K562 (cell line): ENCODE measurements at regions not wholly inside any gene's neighbourhood (a gene's known extent, or its start where the extent isn't known, plus 50 kb on each side); places are given as distances from the start of the nearest gene placed in this dataset.

Source experiments
- ATAC-seq: fragments of 200-7000 bp; cut with Tn5 transposase; 3 replicates; pipeline ENCODE4 v1.9.1; 2020; ENCODE audit warnings: moderate library complexity
- BruUV-seq: library from RNA; stranded (reverse); fragments of 400-500 nt; replicated peaks from 2 replicates; lab custom pipeline; 2021; lab: Mats Ljungman, UMichigan
- CTCF ChIA-PET: fragments of 300-600 bp; formaldehyde crosslinking; extraction: SDS; loops from one replicate; lab custom pipeline; 2021; ENCODE audit warnings: low intra/inter-chr PET ratio; lab: Yijun Ruan, JAX
- POLR2A ChIA-PET: fragments of 300-600, 350-650 bp; sonication (Branson Sonifier 250); formaldehyde crosslinking; extraction: SDS; loops from one replicate; lab custom pipeline; 2021; ENCODE audit warnings: antibody characterized with exemption, inconsistent platforms; lab: Yijun Ruan, JAX
- DNase-seq, 4 experiments: peaks; one replicate each; pipeline versions ENCODE4 v3.0.0 to v3.0.0-alpha.2; 2011 to 2018; ENCODE audit warnings: low spot score in 3 of 4, mixed read lengths in 3 of 4; ENCODE audit errors: extremely low read depth in 1 of 4
- FAIRE-seq: peaks from 2 replicates; lab custom pipeline; 2011; peaks lifted over from hg19 to GRCh38; lab: Jason Lieb, UNC
- H2AFZ ChIP-seq: 2 replicates; pipeline ENCODE4 v1.6.0; 2011; ENCODE audit warnings: low read depth, low read length, control low read depth, inconsistent platforms
- H3K27ac ChIP-seq: fragments of 200-600 bp; 3 replicates; pipeline ENCODE4 v1.8.0; 2011; ENCODE audit warnings: low read depth, mild to moderate bottlenecking, control low read depth, inconsistent platforms, low read length, moderate library complexity, mixed read lengths; ENCODE audit errors: extremely low read depth
- H3K27me3 ChIP-seq, 2 experiments: fragments of 300-600 bp in 1 of 2; 2 replicates in 1 of 2; 3 replicates in 1 of 2; pipeline versions ENCODE4 v1.6.0 to v1.8.0; 2011; ENCODE audit warnings: inconsistent platforms in 2 of 2, low read length in 2 of 2, mild to moderate bottlenecking in 1 of 2, mixed read lengths in 1 of 2, moderate library complexity in 1 of 2; ENCODE audit not compliant: control insufficient read depth in 2 of 2, insufficient read depth in 2 of 2
- H3K36me3 ChIP-seq: fragments of 300-600 bp; 3 replicates; pipeline ENCODE4 v1.8.0; 2011; ENCODE audit warnings: mild to moderate bottlenecking, low read length, inconsistent platforms; ENCODE audit not compliant: control insufficient read depth, insufficient read depth
- H3K4me1 ChIP-seq, 2 experiments: fragments of 200-600 bp in 1 of 2; replicated peaks in 1 of 2; 2 replicates in 1 of 2; 3 replicates in 1 of 2; pipeline versions ENCODE4 v1.5.1 to v1.8.0; 2011; ENCODE audit warnings: inconsistent platforms in 2 of 2, low read length in 2 of 2, mild to moderate bottlenecking in 1 of 2, mixed read lengths in 1 of 2, moderate library complexity in 1 of 2; ENCODE audit not compliant: control insufficient read depth in 2 of 2, insufficient read depth in 2 of 2
- H3K4me2 ChIP-seq: 2 replicates; pipeline ENCODE4 v1.6.1; 2011; ENCODE audit warnings: low read length, control low read depth, inconsistent platforms, mixed read lengths; ENCODE audit not compliant: insufficient read depth
- H3K4me3 ChIP-seq: fragments of 200-600 bp; sonication (generic), shearing (Covaris generic); 2 replicates; pipeline ENCODE4 v1.5.1; 2016; ENCODE audit warnings: control low read depth, inconsistent platforms
- H3K79me2 ChIP-seq: fragments of 200-600 bp; 3 replicates; pipeline ENCODE4 v1.8.0; 2011; ENCODE audit warnings: low read length, inconsistent platforms; ENCODE audit not compliant: control insufficient read depth, insufficient read depth
- H3K9ac ChIP-seq, 2 experiments: 2 replicates each; pipeline versions ENCODE4 v1.6.0 to v1.6.1; 2011; ENCODE audit warnings: low read depth in 2 of 2, low read length in 2 of 2, control low read depth in 1 of 2, inconsistent platforms in 1 of 2, mild to moderate bottlenecking in 1 of 2, mixed read lengths in 1 of 2; ENCODE audit not compliant: insufficient read depth in 1 of 2
- H3K9me1 ChIP-seq: one replicate; pipeline ENCODE4 v1.6.0; 2011; ENCODE audit warnings: inconsistent platforms, mild to moderate bottlenecking, low read length, moderate library complexity; ENCODE audit not compliant: control insufficient read depth, insufficient read depth
- H3K9me3 ChIP-seq: replicated peaks from 2 replicates; pipeline ENCODE4 v1.5.1; 2011; ENCODE audit warnings: low read depth, low read length, inconsistent platforms; ENCODE audit not compliant: control insufficient read depth, insufficient read depth
- H4K20me1 ChIP-seq: replicated peaks from 2 replicates; pipeline ENCODE4 v1.6.1; 2011; ENCODE audit warnings: low read length, inconsistent platforms, mixed read lengths; ENCODE audit not compliant: control insufficient read depth, insufficient read depth
- BRF1 ChIP-seq: IDR thresholded peaks from 3 replicates; pipeline ENCODE4 v1.6.1; 2011; ENCODE audit warnings: borderline replicate concordance, mild to moderate bottlenecking; ENCODE audit not compliant: insufficient read length; ENCODE audit errors: extremely low read depth
- CBX1 ChIP-seq: sonication (generic); IDR thresholded peaks from 2 replicates; pipeline ENCODE4 v1.6.1; 2016; ENCODE audit warnings: antibody characterized with exemption, low read depth, mild to moderate bottlenecking
- CHD2 ChIP-seq: IDR thresholded peaks from 2 replicates; pipeline ENCODE4 v1.6.1; 2011; ENCODE audit warnings: low read depth, low read length
- KAT2B ChIP-seq: IDR thresholded peaks from one replicate; pipeline ENCODE4 v1.6.1; 2012; ENCODE audit warnings: low read depth, mild to moderate bottlenecking, control low read depth, inconsistent platforms, low read length, moderate library complexity
- RBM15 ChIP-seq: fragments of 200-400 bp; formaldehyde crosslinking; IDR thresholded peaks from 2 replicates; pipeline ENCODE4 v1.6.1; 2018; ENCODE audit warnings: mild to moderate bottlenecking, low read length, moderate library complexity; ENCODE audit not compliant: insufficient read depth
- TRIM24 ChIP-seq, 2 experiments: fragments of 450-650 bp; IDR thresholded peaks; 2 replicates each; pipeline ENCODE4 v1.6.1; 2016
- ZFP91 ChIP-seq: sonication (generic); formaldehyde crosslinking; IDR thresholded peaks from 2 replicates; pipeline ENCODE4 v1.8.0; 2022; ENCODE audit warnings: mild to moderate bottlenecking, missing genetic modification reagents
- ZNF518B ChIP-seq: fragments of 250-450 bp; sonication (Bioruptor Pico); IDR thresholded peaks from 2 replicates; pipeline ENCODE4 v1.5.0; 2021; ENCODE audit warnings: mild to moderate bottlenecking, moderate library complexity
- ZNF717 ChIP-seq: fragments of 250-450 bp; sonication (Bioruptor Pico); IDR thresholded peaks from 2 replicates; pipeline ENCODE4 v1.5.0; 2021
- ZNF77 ChIP-seq: fragments of 250-450 bp; sonication (Bioruptor Pico); IDR thresholded peaks from 2 replicates; pipeline ENCODE4 v1.5.0; 2020
- WGBS: fragments of 100-300 bp; shearing (Covaris generic); methylation state at CpG from one replicate; pipeline ENCODE4 v1.1.6; 2016; ENCODE audit warnings: low coverage, mixed read lengths; ENCODE audit not compliant: insufficient coverage; ENCODE audit errors: missing lambda C conversion rate; 5-methylcytosine and 5-hydroxymethylcytosine counted together
- in situ Hi-C: fragments of 300-500 bp; cut with MboI; formaldehyde crosslinking; loops from 4 replicates; pipeline ENCODE4 v1.15.0; 2018; ENCODE audit warnings: inconsistent platforms, mixed read lengths
- intact Hi-C: fragments of 100-400 bp; cut with micrococcal nuclease; formaldehyde crosslinking; loops from 2 replicates; pipeline ENCODE4 v1.14.2; 2022

GRCh38 chr17:13302419-13302818 lies 284.6 kb upstream of the ELAC2 start:
- no peak overlapping the region for H3K4me3 ChIP-seq
- no peaks in the 10 kb centered on the region for H3K9me1 ChIP-seq
- 0% methylated on average over 3 of the region's 3 CpGs for WGBS
- H3K4me1 ChIP-seq, result no peaks in the 10 kb centered on the region
- intact Hi-C loops (loop anchor here (10.0 kb wide), 1 partner anchor 622 kb away; no protein-coding TSS in a partner anchor), in situ Hi-C loops (no loop called here)
- FAIRE-seq (no peak), DNase-seq (no peak), ATAC-seq (no peak)
- no peak overlapping the region for H3K4me2 ChIP-seq
- BruUV-seq, result no TSS peak
- H3K79me2 ChIP-seq, result no peaks in the 10 kb centered on the region
- no peaks in the 10 kb centered on the region for H4K20me1 ChIP-seq
- no peak for TF ChIP-seq CBX1
- ChIA-PET POLR2A (no interaction called here), CTCF (no interaction called here)
- no peak overlapping the region for H2AFZ ChIP-seq
- no peak overlapping the region for H3K9ac ChIP-seq
- no peaks in the 10 kb centered on the region for H3K36me3 ChIP-seq
- H3K9me3 ChIP-seq, result no peaks in the 10 kb centered on the region
- no peaks in the 10 kb centered on the region for H3K27me3 ChIP-seq
- H3K27ac ChIP-seq, result no peak overlapping the region

- H3K9ac ChIP-seq, result no peak overlapping the region
- in situ Hi-C loops (no loop called here), intact Hi-C loops (no loop called here)
- DNase-seq (no peak), FAIRE-seq (no peak), ATAC-seq (no peak)
- no peak overlapping the region for H2AFZ ChIP-seq
- H3K36me3 ChIP-seq, result no peaks in the 10 kb centered on the region
- H3K4me1 ChIP-seq, result no peaks in the 10 kb centered on the region
- ChIA-PET CTCF (no interaction called here), POLR2A (no interaction called here)
- no peak overlapping the region for H3K4me2 ChIP-seq
- no peak overlapping the region for H3K27ac ChIP-seq
- H3K79me2 ChIP-seq, result no peaks in the 10 kb centered on the region
- no peak overlapping the region for H3K4me3 ChIP-seq
- no TSS peak for BruUV-seq
- WGBS, result 0% methylated on average over 3 of the region's 3 CpGs
- no peaks in the 10 kb centered on the region for H4K20me1 ChIP-seq
- no peaks in the 10 kb centered on the region for H3K9me1 ChIP-seq
- no peaks in the 10 kb centered on the region for H3K9me3 ChIP-seq
- no peaks in the 10 kb centered on the region for H3K27me3 ChIP-seq
- no peak for TF ChIP-seq ZNF518B (CRISPR knock-in tag)
- TF ChIP-seq RBM15, result no peak
- TF ChIP-seq CHD2, result no peak
- no peak for TF ChIP-seq ZFP91 (CRISPR knock-in tag)
- TF ChIP-seq ZNF717 (CRISPR knock-in tag), result no peak
- TF ChIP-seq TRIM24 (IDR thresholded peaks at IDR 0.05), result no peak
- no peak for TF ChIP-seq ZNF77 (CRISPR knock-in tag)
- TF ChIP-seq BRF1, result no peak
- TF ChIP-seq KAT2B, result no peak
Measured at GRCh38 chr17:13297183-13297582, 279.4 kb upstream of the ELAC2 start.
